Suprapubic skin (tissue), 4 donors: ENCODE measurements at regions not wholly inside any gene's neighbourhood (a gene's known extent, or its start where the extent isn't known, plus 50 kb on each side); places are given as distances from the start of the nearest gene placed in this dataset.

Source experiments
- EP300 ChIP-seq: sonication (generic); formaldehyde crosslinking; IDR thresholded peaks from one replicate; pipeline ENCODE4 v1.6.1; 2017; ENCODE audit warnings: antibody characterized with exemption
- POLR2A ChIP-seq, 2 donors: fragments of 450-650 bp; IDR thresholded peaks; one replicate each; pipeline ENCODE4 v1.6.1; 2017; ENCODE audit warnings: antibody characterized with exemption in 2 of 2, mild to moderate bottlenecking in 2 of 2, moderate library complexity in 2 of 2
- POLR2AphosphoS5 ChIP-seq, 3 donors: sonication (generic); formaldehyde crosslinking; IDR thresholded peaks; one replicate each; pipeline ENCODE4 v1.6.1; 2017; ENCODE audit warnings: antibody characterized with exemption in 3 of 3
- TF ChIP-seq, protein P1 (sequence below), 2 donors: fragments of 200-600 bp in 1 of 2; fragments of 450-650 bp in 1 of 2; sonication (generic) in 1 of 2; IDR thresholded peaks; one replicate each; pipeline ENCODE4 v1.5.1; 2016 to 2019; ENCODE audit warnings: antibody characterized with exemption in 2 of 2, mild to moderate bottlenecking in 1 of 2, moderate library complexity in 1 of 2

GRCh38 chr11:81899156-81899555 lies 834.5 kb downstream of the FAM181B start:
- TF ChIP-seq, protein P1, sequence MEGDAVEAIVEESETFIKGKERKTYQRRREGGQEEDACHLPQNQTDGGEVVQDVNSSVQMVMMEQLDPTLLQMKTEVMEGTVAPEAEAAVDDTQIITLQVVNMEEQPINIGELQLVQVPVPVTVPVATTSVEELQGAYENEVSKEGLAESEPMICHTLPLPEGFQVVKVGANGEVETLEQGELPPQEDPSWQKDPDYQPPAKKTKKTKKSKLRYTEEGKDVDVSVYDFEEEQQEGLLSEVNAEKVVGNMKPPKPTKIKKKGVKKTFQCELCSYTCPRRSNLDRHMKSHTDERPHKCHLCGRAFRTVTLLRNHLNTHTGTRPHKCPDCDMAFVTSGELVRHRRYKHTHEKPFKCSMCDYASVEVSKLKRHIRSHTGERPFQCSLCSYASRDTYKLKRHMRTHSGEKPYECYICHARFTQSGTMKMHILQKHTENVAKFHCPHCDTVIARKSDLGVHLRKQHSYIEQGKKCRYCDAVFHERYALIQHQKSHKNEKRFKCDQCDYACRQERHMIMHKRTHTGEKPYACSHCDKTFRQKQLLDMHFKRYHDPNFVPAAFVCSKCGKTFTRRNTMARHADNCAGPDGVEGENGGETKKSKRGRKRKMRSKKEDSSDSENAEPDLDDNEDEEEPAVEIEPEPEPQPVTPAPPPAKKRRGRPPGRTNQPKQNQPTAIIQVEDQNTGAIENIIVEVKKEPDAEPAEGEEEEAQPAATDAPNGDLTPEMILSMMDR (IDR thresholded peaks at IDR 0.05): no peak
- TF ChIP-seq POLR2AphosphoS5 (IDR thresholded peaks at IDR 0.05): no peak
- TF ChIP-seq POLR2A (IDR thresholded peaks at IDR 0.05): no peak
- TF ChIP-seq EP300: no peak
